Right lung (tissue), 2 donors: ENCODE measurements at regions not wholly inside any gene's neighbourhood (a gene's known extent, or its start where the extent isn't known, plus 50 kb on each side); places are given as distances from the start of the nearest gene placed in this dataset.

Source experiments
- DNase-seq, 2 donors: peaks; one replicate each; pipeline ENCODE4 v3.0.0-alpha.2; 2013

GRCh38 chr12:118751355-118751754 is 230.0 kb upstream of the SRRM4 start:
- DNase-seq, result no peak

- no peak for DNase-seq
Observed at GRCh38 chr12:118760623-118761022, 220.7 kb upstream of the SRRM4 start.

GRCh38 chr12:118763234-118763633 is 218.1 kb upstream of the SRRM4 start:
- no peak for DNase-seq

- DNase-seq, result no peak
Observed at GRCh38 chr12:118773956-118774723, 207.2 kb upstream of the SRRM4 start.

- no peak for DNase-seq
Observed at GRCh38 chr12:118777504-118777903, 203.8 kb upstream of the SRRM4 start.

GRCh38 chr12:118778077-118778476 is 203.3 kb upstream of the SRRM4 start:
- no peak for DNase-seq

GRCh38 chr12:118780939-118781338 is 200.4 kb upstream of the SRRM4 start:
- no peak for DNase-seq

- no peak for DNase-seq
Observed at GRCh38 chr12:118781692-118782091, 199.6 kb upstream of the SRRM4 start.

- no peak for DNase-seq
Observed at GRCh38 chr12:118783703-118784102, 197.6 kb upstream of the SRRM4 start.

- no peak for DNase-seq
Observed at GRCh38 chr12:118790578-118790977, 190.8 kb upstream of the SRRM4 start.

GRCh38 chr12:118813778-118814357 is 167.5 kb upstream of the SRRM4 start:
- no peak for DNase-seq

GRCh38 chr12:118816296-118816695 is 165.0 kb upstream of the SRRM4 start:
- no peak for DNase-seq

GRCh38 chr12:118821386-118821925 is 159.9 kb upstream of the SRRM4 start:
- no peak for DNase-seq

GRCh38 chr12:118822512-118822911 is 158.8 kb upstream of the SRRM4 start:
- no peak for DNase-seq

GRCh38 chr12:118827047-118827446 is 154.3 kb upstream of the SRRM4 start:
- DNase-seq, result no peak

GRCh38 chr12:118827606-118828005 is 153.7 kb upstream of the SRRM4 start:
- DNase-seq, result no peak

- DNase-seq, result no peak
Observed at GRCh38 chr12:118830296-118830695, 151.0 kb upstream of the SRRM4 start.

- DNase-seq, result no peak
Observed at GRCh38 chr12:118835926-118836325, 145.4 kb upstream of the SRRM4 start.

GRCh38 chr12:118840399-118840798 is 140.9 kb upstream of the SRRM4 start:
- DNase-seq, result no peak

- no peak for DNase-seq
Observed at GRCh38 chr12:118840878-118841277, 140.5 kb upstream of the SRRM4 start.

GRCh38 chr12:118841588-118841987 is 139.8 kb upstream of the SRRM4 start:
- no peak for DNase-seq

GRCh38 chr12:118842866-118843265 is 138.5 kb upstream of the SRRM4 start:
- no peak for DNase-seq

- no peak for DNase-seq
Observed at GRCh38 chr12:118846416-118846815, 134.9 kb upstream of the SRRM4 start.
